ENCODE measurements at regions not wholly inside any gene's neighbourhood (a gene's known extent, or its start where the extent isn't known, plus 50 kb on each side); places are given as distances from the start of the nearest gene placed in this dataset.

GRCh38 chr4:1474126-1475090 lies 68.2 kb upstream of the NKX1-1 start:
- H3K27ac Mint-ChIP-seq, result no peak overlapping the region
- ATAC-seq (no peak), DNase-seq (no peak)
- no peaks in the 10 kb centered on the region for H3K4me1 Mint-ChIP-seq
- H3K27me3 Mint-ChIP-seq, result peaks cover 3% of the 10 kb centered on the region
- H3K36me3 Mint-ChIP-seq, result no peaks in the 10 kb centered on the region
- CTCF ChIA-PET, result no interaction called here
- no peaks in the 10 kb centered on the region for H3K9me3 Mint-ChIP-seq (ENCODE audit: low read depth)
- no peak overlapping the region for H3K4me3 Mint-ChIP-seq

GRCh38 chr4:1473718-1474117 lies 67.5 kb upstream of the NKX1-1 start:
- Mint-ChIP-seq H3K4me3 (no peak overlapping the region), H3K36me3 (no peaks in the 10 kb centered on the region), H3K27me3 (peaks cover 3% of the 10 kb centered on the region), H3K4me1 (no peaks in the 10 kb centered on the region), H3K27ac (no peak overlapping the region), H3K9me3 (ENCODE audit: low read depth) (no peaks in the 10 kb centered on the region)
- CTCF ChIA-PET, result no interaction called here
- no peak for ATAC-seq
- DNase-seq, result no peak

GRCh38 chr4:1472911-1473518 lies 66.8 kb upstream of the NKX1-1 start:
- Mint-ChIP-seq H3K36me3 (no peaks in the 10 kb centered on the region), H3K27me3 (peaks cover 3% of the 10 kb centered on the region), H3K9me3 (ENCODE audit: low read depth) (peaks cover 5% of the 10 kb centered on the region), H3K4me1 (no peaks in the 10 kb centered on the region), H3K27ac (no peak overlapping the region), H3K4me3 (no peak overlapping the region)
- CTCF ChIA-PET, result no interaction called here
- DNase-seq, result no peak
- no peak for ATAC-seq

- H3K27me3 Mint-ChIP-seq, result peaks cover 3% of the 10 kb centered on the region
- no peak overlapping the region for H3K4me3 Mint-ChIP-seq
- CTCF ChIA-PET, result no interaction called here
- no peaks in the 10 kb centered on the region for H3K4me1 Mint-ChIP-seq
- ATAC-seq, result no peak
- DNase-seq, result no peak
- H3K36me3 Mint-ChIP-seq, result peaks cover 2% of the 10 kb centered on the region
- H3K9me3 Mint-ChIP-seq (ENCODE audit: low read depth), result peaks cover 12% of the 10 kb centered on the region
- no peak overlapping the region for H3K27ac Mint-ChIP-seq
These were observed 66.0 kb upstream of the NKX1-1 start for GRCh38 chr4:1472148-1472797.

- no peak overlapping the region for H3K27ac Mint-ChIP-seq
- CTCF ChIA-PET, result no interaction called here
- H3K4me1 Mint-ChIP-seq, result no peaks in the 10 kb centered on the region
- peaks cover 2% of the 10 kb centered on the region for H3K36me3 Mint-ChIP-seq
- ATAC-seq, result no peak
- no peak overlapping the region for H3K4me3 Mint-ChIP-seq
- H3K9me3 Mint-ChIP-seq (ENCODE audit: low read depth), result peaks cover 12% of the 10 kb centered on the region
- peaks cover 3% of the 10 kb centered on the region for H3K27me3 Mint-ChIP-seq
- DNase-seq, result no peak
These were observed 65.4 kb upstream of the NKX1-1 start for GRCh38 chr4:1471443-1472147.

- Mint-ChIP-seq H3K4me3 (no peak overlapping the region), H3K27ac (no peak overlapping the region), H3K4me1 (no peaks in the 10 kb centered on the region), H3K9me3 (ENCODE audit: low read depth) (peaks cover 12% of the 10 kb centered on the region), H3K27me3 (peaks cover 3% of the 10 kb centered on the region), H3K36me3 (peaks cover 2% of the 10 kb centered on the region)
- CTCF ChIA-PET, result no interaction called here
- DNase-seq (no peak), ATAC-seq (no peak)
These were observed 64.7 kb upstream of the NKX1-1 start for GRCh38 chr4:1470816-1471442.

GRCh38 chr4:1470393-1470670 lies 64.1 kb upstream of the NKX1-1 start:
- H3K4me3 Mint-ChIP-seq, result no peak overlapping the region
- no peak overlapping the region for H3K27ac Mint-ChIP-seq
- ATAC-seq, result no peak
- no peaks in the 10 kb centered on the region for H3K4me1 Mint-ChIP-seq
- peaks cover 12% of the 10 kb centered on the region for H3K9me3 Mint-ChIP-seq (ENCODE audit: low read depth)
- no peak for DNase-seq
- H3K36me3 Mint-ChIP-seq, result peaks cover 2% of the 10 kb centered on the region
- H3K27me3 Mint-ChIP-seq, result peaks cover 3% of the 10 kb centered on the region
- CTCF ChIA-PET, result no interaction called here

- Mint-ChIP-seq H3K36me3 (peaks cover 2% of the 10 kb centered on the region), H3K9me3 (ENCODE audit: low read depth) (peaks cover 12% of the 10 kb centered on the region), H3K27me3 (peaks cover 3% of the 10 kb centered on the region), H3K4me1 (no peaks in the 10 kb centered on the region), H3K4me3 (no peak overlapping the region), H3K27ac (no peak overlapping the region)
- ATAC-seq (no peak), DNase-seq (no peak)
- CTCF ChIA-PET, result no interaction called here
These were observed 63.6 kb upstream of the NKX1-1 start for GRCh38 chr4:1469607-1470392.

- H3K27me3 Mint-ChIP-seq, result peaks cover 3% of the 10 kb centered on the region
- peaks cover 2% of the 10 kb centered on the region for H3K36me3 Mint-ChIP-seq
- DNase-seq, result no peak
- H3K9me3 Mint-ChIP-seq (ENCODE audit: low read depth), result peaks cover 12% of the 10 kb centered on the region
- no peaks in the 10 kb centered on the region for H3K4me1 Mint-ChIP-seq
- CTCF ChIA-PET, result no interaction called here
- H3K27ac Mint-ChIP-seq, result no peak overlapping the region
- no peak overlapping the region for H3K4me3 Mint-ChIP-seq
- no peak for ATAC-seq
These were observed 62.8 kb upstream of the NKX1-1 start for GRCh38 chr4:1469043-1469442.

- CTCF ChIA-PET, result no interaction called here
- no peak for ATAC-seq
- H3K4me3 Mint-ChIP-seq, result no peak overlapping the region
These were observed 61.6 kb upstream of the NKX1-1 start for GRCh38 chr4:1467581-1468458.

GRCh38 chr4:1466863-1467165 lies 60.6 kb upstream of the NKX1-1 start:
- peaks cover 12% of the 10 kb centered on the region for H3K9me3 Mint-ChIP-seq (ENCODE audit: low read depth)
- peaks cover 2% of the 10 kb centered on the region for H3K36me3 Mint-ChIP-seq
- no peak overlapping the region for H3K27ac Mint-ChIP-seq
- H3K4me3 Mint-ChIP-seq, result no peak overlapping the region
- CTCF ChIA-PET, result no interaction called here
- H3K27me3 Mint-ChIP-seq, result no peaks in the 10 kb centered on the region
- no peaks in the 10 kb centered on the region for H3K4me1 Mint-ChIP-seq
- ATAC-seq (no peak), DNase-seq (no peak)

More at GRCh38 chr4:1467581-1468458, 61.6 kb upstream of the NKX1-1 start:
- Mint-ChIP-seq H3K4me1 (no peaks in the 10 kb centered on the region), H3K27ac (no peak overlapping the region), H3K27me3 (peaks cover 3% of the 10 kb centered on the region), H3K9me3 (ENCODE audit: low read depth) (peaks cover 12% of the 10 kb centered on the region), H3K36me3 (peaks cover 2% of the 10 kb centered on the region)
- DNase-seq, result no peak
